Upper lobe of right lung (tissue), 1 donor: ENCODE measurements at regions not wholly inside any gene's neighbourhood (a gene's known extent, or its start where the extent isn't known, plus 50 kb on each side); places are given as distances from the start of the nearest gene placed in this dataset.
"Not testable (repeated sequence)": the region's sequence is repeated elsewhere in the genome, so short reads cannot be mapped to it uniquely, and the experiment has no call there.

ENCODE experiments used
- ATAC-seq: fragments of 200-7000 bp; cut with Tn5 transposase; one replicate; pipeline ENCODE4 v1.9.1; 2020; ENCODE audit warnings: mild to moderate bottlenecking, moderate library complexity
- DNase-seq: peaks from one replicate; pipeline ENCODE4 v3.0.0-alpha.2; 2020
- H3K27ac ChIP-seq: fragments of 200-600 bp; one replicate; pipeline ENCODE4 v1.8.0; 2022
- H3K27me3 ChIP-seq: fragments of 200-600 bp; one replicate; pipeline ENCODE4 v1.8.0; 2022; ENCODE audit warnings: mild to moderate bottlenecking
- H3K36me3 ChIP-seq: fragments of 200-600 bp; one replicate; pipeline ENCODE4 v1.8.0; 2022
- H3K4me1 ChIP-seq: fragments of 200-600 bp; one replicate; pipeline ENCODE4 v1.8.0; 2022
- H3K4me3 ChIP-seq: fragments of 200-600 bp; one replicate; pipeline ENCODE4 v1.8.0; 2022; ENCODE audit warnings: mild to moderate bottlenecking
- H3K9me3 ChIP-seq: fragments of 200-600 bp; one replicate; pipeline ENCODE4 v1.8.0; 2022
- intact Hi-C: fragments of 100-400 bp; cut with DNase I; formaldehyde crosslinking; loops from one replicate; pipeline ENCODE4 v1.11.0; 2022
- TF ChIP-seq, protein P1 (sequence below): fragments of 200-600 bp; IDR thresholded peaks from one replicate; pipeline ENCODE4 v1.8.0; 2022; ENCODE audit warnings: antibody characterized with exemption
- donor health status: DM: no; HTN: yes; CAD: no; lungs with severe emphysema.

- H3K27ac ChIP-seq, result no peak overlapping the region
These were observed 638.5 kb upstream of the MIS18BP1 start for GRCh38 chr14:45891417-45892080.

GRCh38 chr14:45888766-45889285 is 635.8 kb upstream of the MIS18BP1 start:
- H3K9me3 ChIP-seq, DNase-seq, H3K4me3 ChIP-seq, H3K36me3 ChIP-seq, intact Hi-C loops, ATAC-seq, H3K27ac ChIP-seq, H3K27me3 ChIP-seq, H3K4me1 ChIP-seq: not testable (repeated sequence)

More at GRCh38 chr14:45891417-45892080, 638.5 kb upstream of the MIS18BP1 start:
- TF ChIP-seq, protein P1, sequence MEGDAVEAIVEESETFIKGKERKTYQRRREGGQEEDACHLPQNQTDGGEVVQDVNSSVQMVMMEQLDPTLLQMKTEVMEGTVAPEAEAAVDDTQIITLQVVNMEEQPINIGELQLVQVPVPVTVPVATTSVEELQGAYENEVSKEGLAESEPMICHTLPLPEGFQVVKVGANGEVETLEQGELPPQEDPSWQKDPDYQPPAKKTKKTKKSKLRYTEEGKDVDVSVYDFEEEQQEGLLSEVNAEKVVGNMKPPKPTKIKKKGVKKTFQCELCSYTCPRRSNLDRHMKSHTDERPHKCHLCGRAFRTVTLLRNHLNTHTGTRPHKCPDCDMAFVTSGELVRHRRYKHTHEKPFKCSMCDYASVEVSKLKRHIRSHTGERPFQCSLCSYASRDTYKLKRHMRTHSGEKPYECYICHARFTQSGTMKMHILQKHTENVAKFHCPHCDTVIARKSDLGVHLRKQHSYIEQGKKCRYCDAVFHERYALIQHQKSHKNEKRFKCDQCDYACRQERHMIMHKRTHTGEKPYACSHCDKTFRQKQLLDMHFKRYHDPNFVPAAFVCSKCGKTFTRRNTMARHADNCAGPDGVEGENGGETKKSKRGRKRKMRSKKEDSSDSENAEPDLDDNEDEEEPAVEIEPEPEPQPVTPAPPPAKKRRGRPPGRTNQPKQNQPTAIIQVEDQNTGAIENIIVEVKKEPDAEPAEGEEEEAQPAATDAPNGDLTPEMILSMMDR, result no peak
- DNase-seq, result no peak
- Histone ChIP-seq H3K36me3 (no peaks in the 10 kb centered on the region), H3K4me1 (no peaks in the 10 kb centered on the region), H3K27me3 (no peaks in the 10 kb centered on the region), H3K9me3 (no peaks in the 10 kb centered on the region), H3K4me3 (no peak overlapping the region)
- ATAC-seq, result peak; percentile 70
- intact Hi-C loops, result no loop called here

- Histone ChIP-seq H3K4me3 (no peak overlapping the region), H3K27ac (no peak overlapping the region), H3K27me3 (no peaks in the 10 kb centered on the region), H3K36me3 (no peaks in the 10 kb centered on the region), H3K4me1 (no peaks in the 10 kb centered on the region), H3K9me3 (no peaks in the 10 kb centered on the region)
- TF ChIP-seq, protein P1, result no peak
- DNase-seq (no peak), ATAC-seq (no peak)
- intact Hi-C loops, result no loop called here
These were observed 625.0 kb upstream of the MIS18BP1 start for GRCh38 chr14:45877981-45878380.

GRCh38 chr14:45868863-45869262 is 615.9 kb upstream of the MIS18BP1 start:
- no peaks in the 10 kb centered on the region for H3K27me3 ChIP-seq
- TF ChIP-seq, protein P1, result no peak
- ATAC-seq (no peak), DNase-seq (no peak)
- H3K27ac ChIP-seq, result no peak overlapping the region
- no peaks in the 10 kb centered on the region for H3K9me3 ChIP-seq
- H3K36me3 ChIP-seq, result no peaks in the 10 kb centered on the region
- no peaks in the 10 kb centered on the region for H3K4me1 ChIP-seq
- no peak overlapping the region for H3K4me3 ChIP-seq
- intact Hi-C loops, result no loop called here

GRCh38 chr14:45868377-45868776 is 615.4 kb upstream of the MIS18BP1 start:
- no peaks in the 10 kb centered on the region for H3K4me1 ChIP-seq
- no peak for DNase-seq
- no peak overlapping the region for H3K4me3 ChIP-seq
- intact Hi-C loops, result no loop called here
- TF ChIP-seq, protein P1, result no peak
- ATAC-seq, result no peak
- no peak overlapping the region for H3K27ac ChIP-seq
- no peaks in the 10 kb centered on the region for H3K27me3 ChIP-seq
- H3K9me3 ChIP-seq, result no peaks in the 10 kb centered on the region
- no peaks in the 10 kb centered on the region for H3K36me3 ChIP-seq

- H3K36me3 ChIP-seq, result no peaks in the 10 kb centered on the region
- intact Hi-C loops, result no loop called here
- no peaks in the 10 kb centered on the region for H3K4me1 ChIP-seq
- no peaks in the 10 kb centered on the region for H3K9me3 ChIP-seq
- ATAC-seq, result no peak
- no peak overlapping the region for H3K27ac ChIP-seq
- TF ChIP-seq, protein P1, result no peak
- DNase-seq, result no peak
- H3K27me3 ChIP-seq, result no peaks in the 10 kb centered on the region
- H3K4me3 ChIP-seq, result no peak overlapping the region
These were observed 614.3 kb upstream of the MIS18BP1 start for GRCh38 chr14:45867046-45867894.
